Peyer's patch (tissue), 4 donors: ENCODE measurements at regions not wholly inside any gene's neighbourhood (a gene's known extent, or its start where the extent isn't known, plus 50 kb on each side); places are given as distances from the start of the nearest gene placed in this dataset.

ENCODE experiments used
- DNase-seq, 3 donors: peaks; one replicate each; pipeline ENCODE4 v3.0.0-alpha.2; 2017 to 2019
- H3K27ac ChIP-seq, 4 donors: fragments of 200-600 bp; sonication (generic); one replicate each; pipeline ENCODE4 v1.5.1; 2016 to 2019
- H3K27me3 ChIP-seq, 2 donors: fragments of 200-600 bp; sonication (generic); one replicate each; pipeline ENCODE4 v1.5.1; 2019
- H3K36me3 ChIP-seq, 3 donors: fragments of 200-600 bp; sonication (generic); one replicate each; pipeline ENCODE4 v1.5.1; 2016 to 2019
- H3K4me1 ChIP-seq, 4 donors: fragments of 200-600 bp; sonication (generic); one replicate each; pipeline ENCODE4 v1.5.1; 2016 to 2019
- H3K4me3 ChIP-seq, 4 donors: fragments of 200-600 bp; sonication (generic); 1 replicate in 3 of 4; 2 replicates in 1 of 4; pipeline ENCODE4 v1.5.1; 2016 to 2019; ENCODE audit warnings: mild to moderate bottlenecking in 1 of 4
- H3K9me3 ChIP-seq, 4 donors: fragments of 200-600 bp; sonication (generic); one replicate each; pipeline ENCODE4 v1.5.1; 2016 to 2019; ENCODE audit warnings: mild to moderate bottlenecking in 1 of 4
- CTCF ChIP-seq, 6 experiments: fragments of 450-650 bp in 4 of 6; fragments of 200-600 bp in 2 of 6; sonication (generic) in 1 of 6; IDR thresholded peaks; one replicate each; pipeline ENCODE4 v1.5.1; 2017 to 2019; ENCODE audit warnings: antibody characterized with exemption in 6 of 6, mild to moderate bottlenecking in 3 of 6, moderate library complexity in 1 of 6
- POLR2A ChIP-seq, 2 donors: fragments of 450-650 bp; IDR thresholded peaks; one replicate each; pipeline ENCODE4 v1.5.1; 2017; ENCODE audit warnings: antibody characterized with exemption in 2 of 2, mild to moderate bottlenecking in 2 of 2, moderate library complexity in 2 of 2

GRCh38 chr20:63129991-63130657 is 85.8 kb downstream of the YTHDF1 start:
- no peaks in the 10 kb centered on the region for H3K9me3 ChIP-seq
- no peaks in the 10 kb centered on the region for H3K36me3 ChIP-seq
- DNase-seq, result peak in 1 of 3 donors; percentile 26
- H3K4me1 ChIP-seq, result no peaks in the 10 kb centered on the region
- TF ChIP-seq CTCF (IDR thresholded peaks at IDR 0.05), result no peak
- TF ChIP-seq POLR2A (IDR thresholded peaks at IDR 0.05), result no peak
- no peak overlapping the region for H3K27ac ChIP-seq
- H3K27me3 ChIP-seq, result no peaks in the 10 kb centered on the region
- no peak overlapping the region for H3K4me3 ChIP-seq

GRCh38 chr20:63129376-63129965 is 86.5 kb downstream of the YTHDF1 start:
- DNase-seq, result peak in 1 of 3 donors; percentile 11

GRCh38 chr20:63128956-63129355 is 87.0 kb downstream of the YTHDF1 start:
- Histone ChIP-seq H3K4me3 (no peak overlapping the region), H3K36me3 (no peaks in the 10 kb centered on the region), H3K9me3 (no peaks in the 10 kb centered on the region), H3K27ac (no peak overlapping the region), H3K27me3 (no peaks in the 10 kb centered on the region), H3K4me1 (no peaks in the 10 kb centered on the region)
- DNase-seq, result peak in 1 of 3 donors; percentile 6
- TF ChIP-seq CTCF (IDR thresholded peaks at IDR 0.05) (no peak), POLR2A (IDR thresholded peaks at IDR 0.05) (no peak)

More at GRCh38 chr20:63129376-63129965, 86.5 kb downstream of the YTHDF1 start:
- Histone ChIP-seq H3K27me3 (no peaks in the 10 kb centered on the region), H3K27ac (no peak overlapping the region), H3K4me1 (no peaks in the 10 kb centered on the region), H3K9me3 (no peaks in the 10 kb centered on the region), H3K4me3 (no peak overlapping the region), H3K36me3 (no peaks in the 10 kb centered on the region)
- TF ChIP-seq POLR2A (IDR thresholded peaks at IDR 0.05) (no peak), CTCF (IDR thresholded peaks at IDR 0.05) (no peak)

GRCh38 chr20:63128367-63128766 is 87.6 kb downstream of the YTHDF1 start:
- Histone ChIP-seq H3K4me3 (no peak overlapping the region), H3K36me3 (no peaks in the 10 kb centered on the region), H3K27me3 (no peaks in the 10 kb centered on the region), H3K27ac (no peak overlapping the region), H3K9me3 (no peaks in the 10 kb centered on the region), H3K4me1 (no peaks in the 10 kb centered on the region)
- DNase-seq, result peak in 1 of 3 donors; percentile 38
- TF ChIP-seq POLR2A (IDR thresholded peaks at IDR 0.05), result no peak
- TF ChIP-seq CTCF (IDR thresholded peaks at IDR 0.05), result no peak

GRCh38 chr20:63127700-63128364 is 88.1 kb downstream of the YTHDF1 start:
- TF ChIP-seq CTCF (IDR thresholded peaks at IDR 0.05) (no peak), POLR2A (IDR thresholded peaks at IDR 0.05) (no peak)
- Histone ChIP-seq H3K36me3 (no peaks in the 10 kb centered on the region), H3K4me1 (no peaks in the 10 kb centered on the region), H3K9me3 (no peaks in the 10 kb centered on the region), H3K27ac (no peak overlapping the region), H3K27me3 (no peaks in the 10 kb centered on the region), H3K4me3 (no peak overlapping the region)
- peak in 1 of 3 donors; percentile 13 for DNase-seq
